AG09309 (cell line): ENCODE measurements at regions not wholly inside any gene's neighbourhood (a gene's known extent, or its start where the extent isn't known, plus 50 kb on each side); places are given as distances from the start of the nearest gene placed in this dataset.

Source experiments
- DNase-seq: peaks from one replicate; pipeline ENCODE4 v3.0.0-alpha.2; 2010; ENCODE audit warnings: low read depth
- H3K4me3 ChIP-seq: 2 replicates; pipeline ENCODE4 v1.5.1; 2011; ENCODE audit warnings: mild to moderate bottlenecking, low read depth, low read length, moderate library complexity; ENCODE audit not compliant: control insufficient read depth
- CTCF ChIP-seq: IDR thresholded peaks from 2 replicates; pipeline ENCODE4 v1.5.1; 2011; ENCODE audit warnings: mild to moderate bottlenecking, low read depth, low read length, inconsistent platforms; ENCODE audit not compliant: insufficient read depth, control insufficient read depth; ENCODE audit errors: missing control alignments

GRCh38 chr14:101332281-101332680 lies 229.0 kb upstream of the DIO3 start:
- no peak for TF ChIP-seq CTCF
- no peak overlapping the region for H3K4me3 ChIP-seq
- no peak for DNase-seq

DNA sequence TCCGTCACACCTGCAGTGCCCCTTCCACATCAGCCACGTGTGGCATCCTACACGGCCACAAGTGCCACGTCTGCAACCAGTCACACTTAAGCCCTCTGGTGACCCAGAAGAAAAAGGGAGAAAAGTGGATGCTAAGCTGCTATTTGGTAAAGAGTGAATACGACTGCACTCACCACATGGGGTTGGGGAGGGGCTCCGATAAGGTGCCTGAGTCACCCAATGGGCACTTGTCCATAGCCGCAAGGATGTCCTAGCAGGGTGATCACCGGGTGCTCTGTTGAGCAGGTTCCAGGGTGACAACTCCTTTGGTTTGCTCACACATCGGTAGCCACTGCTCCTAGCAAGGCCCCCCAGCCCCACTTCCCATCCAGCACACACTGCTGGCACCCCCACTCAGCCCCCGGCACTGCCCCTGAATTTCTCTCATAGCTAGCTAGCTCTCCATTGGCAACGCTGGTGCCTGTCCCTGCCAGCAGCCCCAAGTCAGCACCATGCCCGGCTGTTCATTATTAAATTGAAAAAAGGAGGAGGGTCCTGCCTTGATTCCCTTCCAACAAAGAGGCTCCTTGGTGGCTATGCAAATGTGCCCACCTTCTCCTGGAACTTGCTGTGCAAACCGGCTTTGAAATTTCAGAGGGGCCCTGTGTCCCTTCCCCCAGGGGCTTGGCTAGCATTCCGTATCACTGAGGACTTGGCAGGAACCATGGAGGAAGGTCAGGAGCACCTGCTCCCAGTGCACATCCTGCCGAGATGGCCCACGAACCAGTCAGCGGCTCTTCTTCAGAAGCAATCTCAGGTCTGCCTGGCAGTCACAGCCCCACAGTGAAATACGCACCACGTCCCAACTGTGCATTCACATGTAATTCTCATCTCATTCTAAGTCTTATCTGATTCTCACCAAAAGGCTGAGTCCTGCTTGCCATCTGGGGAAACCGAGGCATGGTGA lies 227.7 kb upstream of the DIO3 start:
- H3K4me3 ChIP-seq, result no peak overlapping the region
- TF ChIP-seq CTCF, result no peak
- no peak for DNase-seq

GRCh38 chr14:101334656-101335055 lies 226.6 kb upstream of the DIO3 start:
- TF ChIP-seq CTCF, result no peak
- no peak overlapping the region for H3K4me3 ChIP-seq
- no peak for DNase-seq

DNA sequence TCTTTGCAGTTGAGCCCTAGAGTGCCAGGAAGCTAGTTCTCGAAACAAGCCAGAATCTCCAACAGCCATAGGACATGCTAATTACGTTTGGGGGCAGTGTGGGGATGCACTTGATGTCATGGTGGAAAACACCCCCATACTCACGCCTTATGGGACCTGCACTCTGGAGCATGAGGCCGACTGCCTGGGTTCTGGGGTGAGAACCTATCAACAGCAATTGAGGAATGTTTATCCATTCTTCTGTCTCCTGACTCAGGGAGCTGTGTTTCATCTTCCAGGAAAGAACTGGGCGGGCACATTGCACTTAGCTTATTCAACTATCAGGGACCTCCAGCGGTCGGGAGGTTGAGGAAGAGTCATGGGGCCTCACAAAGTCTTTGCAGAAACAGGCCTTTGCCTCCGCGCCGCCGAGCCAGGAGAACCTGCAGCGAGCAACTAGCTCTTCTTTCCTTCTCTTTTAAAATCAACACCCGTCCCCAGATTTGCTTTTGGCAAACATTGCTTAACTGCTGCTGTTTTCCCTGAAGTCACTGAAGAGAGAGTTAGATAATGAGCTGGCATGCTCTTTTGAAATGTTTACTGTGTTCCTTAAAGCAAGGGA lies 226.1 kb upstream of the DIO3 start:
- no peak overlapping the region for H3K4me3 ChIP-seq
- no peak for TF ChIP-seq CTCF
- no peak for DNase-seq

- no peak for DNase-seq
- no peak for TF ChIP-seq CTCF
- no peak overlapping the region for H3K4me3 ChIP-seq
These were observed 225.1 kb upstream of the DIO3 start for GRCh38 chr14:101336183-101336582.

GRCh38 chr14:101337053-101337452 lies 224.2 kb upstream of the DIO3 start:
- no peak for TF ChIP-seq CTCF
- H3K4me3 ChIP-seq, result no peak overlapping the region
- DNase-seq, result no peak
